Spinal cord (tissue), 9 donors: ENCODE measurements at regions not wholly inside any gene's neighbourhood (a gene's known extent, or its start where the extent isn't known, plus 50 kb on each side); places are given as distances from the start of the nearest gene placed in this dataset.

Experiments used
- DNase-seq, 6 donors: peaks; one replicate each; pipeline versions ENCODE4 v3.0.0 to v3.0.0-alpha.2; 2013 to 2015; ENCODE audit warnings: low spot score in 6 of 6, low read depth in 4 of 6
- H3K27ac ChIP-seq: one replicate; pipeline ENCODE4 v1.5.1; 2013; ENCODE audit warnings: low read depth, low read length, control low read depth
- H3K27me3 ChIP-seq: one replicate; pipeline ENCODE4 v1.6.1; 2013; ENCODE audit warnings: low read length; ENCODE audit not compliant: control insufficient read depth, insufficient read depth
- H3K36me3 ChIP-seq: one replicate; pipeline ENCODE4 v1.6.1; 2013; ENCODE audit warnings: low read length; ENCODE audit not compliant: control insufficient read depth, insufficient read depth
- H3K4me1 ChIP-seq: one replicate; pipeline ENCODE4 v1.6.1; 2013; ENCODE audit warnings: low read length; ENCODE audit not compliant: control insufficient read depth, insufficient read depth
- H3K4me3 ChIP-seq: one replicate; pipeline ENCODE4 v1.5.1; 2013; ENCODE audit warnings: low read depth, low read length, control low read depth
- H3K9me3 ChIP-seq: one replicate; pipeline ENCODE4 v1.6.1; 2013; ENCODE audit warnings: low read length; ENCODE audit not compliant: control insufficient read depth, insufficient read depth
- WGBS: methylation state at CpG from one replicate; pipeline ENCODE4 v1.1.5; 2013; ENCODE audit warnings: missing lambda C conversion rate; ENCODE audit not compliant: insufficient coverage; 5-methylcytosine and 5-hydroxymethylcytosine counted together
- donor health status: healthy.

GRCh38 chr18:11237484-11237883, 88.1 kb upstream of the PIEZO2 start:
- Histone ChIP-seq H3K36me3 (no peaks in the 10 kb centered on the region), H3K27me3 (no peaks in the 10 kb centered on the region), H3K9me3 (no peaks in the 10 kb centered on the region), H3K4me3 (no peak overlapping the region), H3K27ac (no peak overlapping the region), H3K4me1 (no peaks in the 10 kb centered on the region)
- WGBS = 100% methylated on average over 2 of the region's 2 CpGs
- DNase-seq = no peak

- no CpG with 5 or more reads among the region's 1 CpG for WGBS
- no peak for DNase-seq
These were observed 87.7 kb upstream of the PIEZO2 start for GRCh38 chr18:11237066-11237465.

GRCh38 chr18:11224153-11224552, 74.8 kb upstream of the PIEZO2 start:
- DNase-seq = no peak
- H3K27me3 ChIP-seq = no peaks in the 10 kb centered on the region
- no peaks in the 10 kb centered on the region for H3K9me3 ChIP-seq
- WGBS = 39% methylated on average over 5 of the region's 7 CpGs
- H3K4me1 ChIP-seq = no peaks in the 10 kb centered on the region
- no peaks in the 10 kb centered on the region for H3K36me3 ChIP-seq
- H3K4me3 ChIP-seq = no peak overlapping the region
- no peak overlapping the region for H3K27ac ChIP-seq

More at GRCh38 chr18:11237066-11237465, 87.7 kb upstream of the PIEZO2 start:
- Histone ChIP-seq H3K36me3 (no peaks in the 10 kb centered on the region), H3K4me3 (no peak overlapping the region), H3K27ac (no peak overlapping the region), H3K4me1 (no peaks in the 10 kb centered on the region), H3K9me3 (no peaks in the 10 kb centered on the region), H3K27me3 (no peaks in the 10 kb centered on the region)

GRCh38 chr18:11219571-11219970, 70.2 kb upstream of the PIEZO2 start:
- no CpG with 5 or more reads among the region's 1 CpG for WGBS
- DNase-seq = no peak
- no peaks in the 10 kb centered on the region for H3K4me1 ChIP-seq
- H3K9me3 ChIP-seq = no peaks in the 10 kb centered on the region
- no peak overlapping the region for H3K27ac ChIP-seq
- H3K27me3 ChIP-seq = no peaks in the 10 kb centered on the region
- H3K36me3 ChIP-seq = no peaks in the 10 kb centered on the region
- no peak overlapping the region for H3K4me3 ChIP-seq

GRCh38 chr18:11215216-11215615, 65.8 kb upstream of the PIEZO2 start:
- no peak for DNase-seq
- Histone ChIP-seq H3K4me3 (no peak overlapping the region), H3K4me1 (no peaks in the 10 kb centered on the region), H3K9me3 (no peaks in the 10 kb centered on the region), H3K36me3 (no peaks in the 10 kb centered on the region), H3K27ac (no peak overlapping the region), H3K27me3 (no peaks in the 10 kb centered on the region)
- 76% methylated on average over 3 of the region's 4 CpGs for WGBS

GRCh38 chr18:11204020-11204419, 54.7 kb upstream of the PIEZO2 start:
- no peaks in the 10 kb centered on the region for H3K9me3 ChIP-seq
- H3K4me3 ChIP-seq = no peak overlapping the region
- DNase-seq = no peak
- H3K4me1 ChIP-seq = no peaks in the 10 kb centered on the region
- H3K36me3 ChIP-seq = no peaks in the 10 kb centered on the region
- WGBS = no CpG with 5 or more reads among the region's 3 CpGs
- H3K27ac ChIP-seq = no peak overlapping the region
- no peaks in the 10 kb centered on the region for H3K27me3 ChIP-seq

GRCh38 chr18:11199477-11199876, 50.1 kb upstream of the PIEZO2 start:
- no peaks in the 10 kb centered on the region for H3K27me3 ChIP-seq
- H3K4me3 ChIP-seq = no peak overlapping the region
- no peaks in the 10 kb centered on the region for H3K4me1 ChIP-seq
- no peak overlapping the region for H3K27ac ChIP-seq
- WGBS = 54% methylated on average over 2 of the region's 3 CpGs
- no peaks in the 10 kb centered on the region for H3K36me3 ChIP-seq
- DNase-seq = no peak
- H3K9me3 ChIP-seq = no peaks in the 10 kb centered on the region
